KG1 (cell line): ENCODE measurements at regions not wholly inside any gene's neighbourhood (a gene's known extent, or its start where the extent isn't known, plus 50 kb on each side); places are given as distances from the start of the nearest gene placed in this dataset.

ENCODE experiments used
- DNase-seq: peaks from one replicate; lab custom pipeline; 2025; lab: John Stamatoyannopoulos, UW

GRCh38 chr12:75905922-75906321, 125.7 kb downstream of the PHLDA1 start:
- DNase-seq = no peak

- no peak for DNase-seq
These were observed 130.8 kb downstream of the PHLDA1 start for GRCh38 chr12:75900781-75901254.

GRCh38 chr12:75900226-75900625, 131.3 kb downstream of the PHLDA1 start:
- DNase-seq = no peak

- no peak for DNase-seq
These were observed 136.4 kb downstream of the PHLDA1 start for GRCh38 chr12:75894965-75895754.

- no peak for DNase-seq
These were observed 137.8 kb downstream of the PHLDA1 start for GRCh38 chr12:75893765-75894164.

GRCh38 chr12:75892731-75893408, 138.7 kb downstream of the PHLDA1 start:
- DNase-seq = no peak

GRCh38 chr12:75891072-75891471, 140.5 kb downstream of the PHLDA1 start:
- no peak for DNase-seq

- no peak for DNase-seq
These were observed 140.9 kb downstream of the PHLDA1 start for GRCh38 chr12:75890660-75891059.

- no peak for DNase-seq
These were observed 141.4 kb downstream of the PHLDA1 start for GRCh38 chr12:75890141-75890540.

- no peak for DNase-seq
These were observed 142.5 kb downstream of the PHLDA1 start for GRCh38 chr12:75888874-75889613.

- no peak for DNase-seq
These were observed 143.2 kb downstream of the PHLDA1 start for GRCh38 chr12:75888399-75888798.

- no peak for DNase-seq
These were observed 143.6 kb downstream of the PHLDA1 start for GRCh38 chr12:75887979-75888378.

- DNase-seq = no peak
These were observed 147.1 kb downstream of the PHLDA1 start for GRCh38 chr12:75884465-75884985.

- DNase-seq = no peak
These were observed 148.3 kb downstream of the PHLDA1 start for GRCh38 chr12:75883241-75883640.

- no peak for DNase-seq
These were observed 149.2 kb downstream of the PHLDA1 start for GRCh38 chr12:75882421-75882820.

GRCh38 chr12:75881920-75882319, 149.7 kb downstream of the PHLDA1 start:
- no peak for DNase-seq

- DNase-seq = no peak
These were observed 153.6 kb downstream of the PHLDA1 start for GRCh38 chr12:75877763-75878621.

- DNase-seq = no peak
These were observed 154.5 kb downstream of the PHLDA1 start for GRCh38 chr12:75876832-75877762.

- DNase-seq = peak; percentile 35
These were observed 157.1 kb downstream of the PHLDA1 start for GRCh38 chr12:75874441-75874840.

- DNase-seq = no peak
These were observed 158.8 kb downstream of the PHLDA1 start for GRCh38 chr12:75872762-75873161.
